KOPT-K1 (cell line): ENCODE measurements at regions not wholly inside any gene's neighbourhood (a gene's known extent, or its start where the extent isn't known, plus 50 kb on each side); places are given as distances from the start of the nearest gene placed in this dataset.
"Not testable (repeated sequence)": the region's sequence is repeated elsewhere in the genome, so short reads cannot be mapped to it uniquely, and the experiment has no call there.

Experiments
- H3K27ac ChIP-seq: fragments of 200-600 bp; sonication (generic); 2 replicates; pipeline ENCODE4 v1.5.1; 2016; ENCODE audit warnings: antibody characterized with exemption, mild to moderate bottlenecking, low read depth, low read length; ENCODE audit not compliant: poor library complexity, severe bottlenecking
- H3K36me3 ChIP-seq: fragments of 200-600 bp; sonication (generic); 2 replicates; pipeline ENCODE4 v1.5.1; 2017; ENCODE audit warnings: antibody characterized with exemption, mild to moderate bottlenecking, low read length, moderate library complexity; ENCODE audit not compliant: insufficient read depth
- H3K9me3 ChIP-seq: fragments of 200-600 bp; sonication (generic); 2 replicates; pipeline ENCODE4 v1.5.1; 2017; ENCODE audit warnings: antibody characterized with exemption, low read length, mild to moderate bottlenecking; ENCODE audit not compliant: insufficient read depth, poor library complexity, severe bottlenecking

- H3K27ac ChIP-seq = no peak overlapping the region
- no peaks in the 10 kb centered on the region for H3K36me3 ChIP-seq
- no peaks in the 10 kb centered on the region for H3K9me3 ChIP-seq
Observed at GRCh38 chrX:42220083-42220482, 296.7 kb upstream of the CASK start.

GRCh38 chrX:42219231-42219630 is 295.9 kb upstream of the CASK start:
- Histone ChIP-seq H3K36me3 (no peaks in the 10 kb centered on the region), H3K27ac (no peak overlapping the region), H3K9me3 (no peaks in the 10 kb centered on the region)

GRCh38 chrX:42195506-42195905 is 272.2 kb upstream of the CASK start:
- Histone ChIP-seq H3K36me3 (no peaks in the 10 kb centered on the region), H3K27ac (no peak overlapping the region)

GRCh38 chrX:42189576-42189975 is 266.2 kb upstream of the CASK start:
- H3K36me3 ChIP-seq = no peaks in the 10 kb centered on the region
- no peaks in the 10 kb centered on the region for H3K9me3 ChIP-seq
- H3K27ac ChIP-seq = no peak overlapping the region

More at GRCh38 chrX:42195506-42195905, 272.2 kb upstream of the CASK start:
- H3K9me3 ChIP-seq = no peaks in the 10 kb centered on the region

DNA sequence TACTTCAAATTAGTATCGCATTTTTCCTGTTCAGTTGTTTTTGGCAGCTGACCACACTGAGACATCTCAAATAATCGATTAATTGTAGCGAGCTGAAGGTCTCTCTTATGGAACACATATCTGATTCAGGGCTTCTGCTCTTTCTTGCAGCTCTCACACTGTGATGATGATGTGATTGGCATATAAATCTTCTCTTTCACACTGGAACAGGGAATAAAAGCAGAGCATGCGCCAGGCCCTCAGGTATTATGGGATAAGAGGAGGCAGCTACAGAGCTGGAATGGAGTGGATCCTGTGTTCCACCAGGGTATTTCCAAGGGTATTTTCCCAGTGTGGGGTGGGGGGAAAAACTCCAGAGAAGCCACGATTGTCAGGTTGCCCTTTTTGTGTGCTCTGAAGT is 265.4 kb upstream of the CASK start:
- H3K27ac ChIP-seq = no peak overlapping the region
- no peaks in the 10 kb centered on the region for H3K9me3 ChIP-seq
- no peaks in the 10 kb centered on the region for H3K36me3 ChIP-seq

DNA sequence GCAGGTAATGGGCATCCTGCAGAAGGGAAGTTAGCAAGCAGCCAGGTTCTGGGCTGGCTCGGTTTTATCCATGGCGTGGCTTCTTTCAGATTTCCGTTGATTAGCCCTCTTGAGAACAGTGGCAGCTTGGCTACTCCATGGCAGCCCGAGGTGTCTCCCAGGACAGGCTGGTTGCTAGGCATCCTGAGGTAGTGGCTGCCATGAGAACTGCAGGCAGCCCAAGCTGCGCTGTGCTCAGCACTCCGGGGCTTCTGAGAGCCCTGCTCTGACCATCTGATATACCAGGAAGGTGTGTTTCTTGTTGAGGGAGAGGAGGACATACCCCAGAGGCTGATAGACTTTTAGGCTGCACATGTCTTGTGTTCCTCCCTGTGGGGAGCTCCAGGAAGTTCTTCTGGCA is 253.4 kb upstream of the CASK start:
- H3K36me3 ChIP-seq = no peaks in the 10 kb centered on the region

DNA sequence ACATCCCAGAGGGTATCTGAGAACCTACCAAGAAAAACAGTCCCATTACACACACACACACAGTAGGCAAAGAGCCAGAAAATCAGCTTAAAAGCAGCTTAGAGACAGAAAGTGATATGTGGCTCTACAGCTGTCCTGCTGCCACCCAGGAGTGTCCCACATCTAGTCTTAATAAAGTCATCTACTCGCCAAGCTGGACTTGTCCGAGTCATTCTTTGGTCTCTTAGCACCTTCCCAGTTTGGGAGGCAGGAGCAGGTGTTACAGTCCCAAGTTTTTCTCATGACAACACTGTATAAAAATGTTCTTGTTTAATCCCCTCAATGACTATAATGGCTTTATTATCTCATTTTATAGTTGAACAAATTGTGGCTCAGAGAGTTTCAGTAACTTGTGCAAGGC is 252.5 kb upstream of the CASK start:
- Histone ChIP-seq H3K27ac (no peak overlapping the region), H3K9me3 (no peaks in the 10 kb centered on the region), H3K36me3 (no peaks in the 10 kb centered on the region)

More for the DNA sequence above, 253.4 kb upstream of the CASK start:
- Histone ChIP-seq H3K9me3 (no peaks in the 10 kb centered on the region), H3K27ac (no peak overlapping the region)

DNA sequence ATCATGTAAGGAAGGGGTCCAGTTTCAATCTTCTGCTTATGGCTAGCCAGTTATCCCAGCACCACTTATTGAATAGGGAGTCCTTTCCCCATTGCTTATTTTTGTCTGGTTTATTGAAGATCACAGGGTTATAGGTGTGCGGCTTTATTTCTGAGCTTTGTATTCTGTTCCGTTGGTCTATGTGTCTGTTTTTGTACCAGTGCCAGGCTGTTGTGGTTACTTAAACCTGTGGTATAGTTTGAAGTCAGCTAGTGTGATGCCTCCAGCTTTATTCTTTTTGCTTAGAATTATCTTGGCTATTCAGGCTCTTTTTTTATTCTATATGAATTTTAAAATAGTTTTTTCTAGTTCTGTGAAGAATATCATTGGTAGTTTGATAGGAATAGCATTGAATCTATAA is 234.6 kb upstream of the CASK start:
- not testable (repeated sequence) for H3K27ac ChIP-seq, H3K36me3 ChIP-seq
- H3K9me3 ChIP-seq = peaks cover 10% of the 10 kb centered on the region

DNA sequence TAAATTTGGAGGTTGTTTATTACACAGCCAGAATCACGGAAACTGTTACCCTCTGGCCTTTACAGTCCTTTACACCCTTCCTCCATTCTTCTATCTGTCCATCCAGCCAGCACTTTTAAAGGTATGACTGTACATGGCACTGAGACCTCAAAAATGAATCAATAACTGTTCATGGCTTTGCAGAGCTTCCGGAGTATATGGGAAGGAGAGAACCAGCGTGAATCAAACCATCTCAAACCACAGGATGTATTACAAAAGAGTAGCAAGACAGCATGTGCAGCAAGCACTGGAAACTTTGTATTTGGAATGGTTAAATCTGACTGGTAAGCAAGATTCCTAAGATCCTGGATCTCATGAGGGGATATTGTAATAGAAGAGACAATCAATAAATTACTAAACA is 228.5 kb upstream of the CASK start:
- Histone ChIP-seq H3K36me3 (no peaks in the 10 kb centered on the region), H3K27ac (no peak overlapping the region), H3K9me3 (no peaks in the 10 kb centered on the region)

- no peak overlapping the region for H3K27ac ChIP-seq
- H3K9me3 ChIP-seq = no peaks in the 10 kb centered on the region
- no peaks in the 10 kb centered on the region for H3K36me3 ChIP-seq
Observed at GRCh38 chrX:42149765-42150164, 226.4 kb upstream of the CASK start.

- Histone ChIP-seq H3K9me3 (no peaks in the 10 kb centered on the region), H3K36me3 (no peaks in the 10 kb centered on the region), H3K27ac (no peak overlapping the region)
Observed at GRCh38 chrX:42149281-42149680, 225.9 kb upstream of the CASK start.

DNA sequence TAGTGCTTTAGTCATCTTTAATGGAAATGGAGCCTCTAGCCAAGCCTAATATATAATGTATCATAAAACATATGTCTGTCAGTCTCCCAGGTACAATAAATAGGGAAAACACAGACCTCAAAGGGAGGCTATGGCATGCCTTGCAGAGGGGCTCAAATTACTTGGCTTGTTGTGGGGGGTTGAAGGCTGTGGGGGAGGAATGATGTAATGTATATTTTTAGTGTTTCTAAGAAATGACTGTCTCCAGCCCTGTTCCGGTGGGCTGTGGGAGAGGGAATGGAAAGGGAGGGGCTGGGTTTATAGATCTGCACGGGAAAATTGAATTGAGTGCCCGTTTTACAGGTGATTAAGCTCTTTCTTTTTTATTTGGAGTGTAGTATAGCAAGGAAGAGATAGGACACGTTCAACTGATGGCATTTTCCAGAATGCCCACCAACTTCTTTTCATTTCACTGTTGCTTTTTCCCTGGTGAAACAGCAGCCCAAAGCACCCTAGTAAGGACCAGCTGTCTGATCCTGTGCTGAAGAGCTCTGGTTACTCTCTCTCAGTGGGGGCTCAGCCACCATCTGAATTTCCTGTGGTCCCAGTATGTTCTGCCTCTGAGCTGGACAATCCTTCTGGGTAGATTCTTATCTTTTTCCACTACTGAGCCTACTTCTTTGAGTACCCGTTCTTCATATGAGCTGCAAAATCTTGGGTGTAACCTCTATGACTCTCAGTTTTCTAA is 220.7 kb upstream of the CASK start:
- H3K36me3 ChIP-seq = no peaks in the 10 kb centered on the region
- no peak overlapping the region for H3K27ac ChIP-seq
- peaks cover 10% of the 10 kb centered on the region for H3K9me3 ChIP-seq

DNA sequence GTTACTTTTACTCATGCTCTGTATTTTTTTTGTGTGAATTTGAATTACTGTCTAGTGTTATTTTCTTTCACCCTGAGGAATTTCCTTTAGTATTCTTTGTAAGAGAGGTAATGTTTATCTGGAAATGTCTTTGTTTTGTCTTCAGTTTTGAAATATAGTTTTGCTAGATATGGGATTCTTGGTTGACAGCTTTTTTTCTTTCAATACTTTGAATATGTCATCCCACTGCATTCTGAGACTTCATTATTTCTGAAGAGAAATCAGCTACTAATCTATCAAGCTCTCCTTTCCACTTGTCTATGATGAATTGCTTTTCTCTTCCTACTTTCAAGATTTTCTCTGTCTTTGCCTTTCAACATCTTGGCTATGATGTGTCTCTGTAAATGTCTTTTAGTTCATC is 217.0 kb upstream of the CASK start:
- H3K9me3 ChIP-seq = peaks cover 29% of the 10 kb centered on the region
- H3K36me3 ChIP-seq = no peaks in the 10 kb centered on the region
- H3K27ac ChIP-seq = no peak overlapping the region

- Histone ChIP-seq H3K27ac (no peak overlapping the region), H3K9me3 (peaks cover 28% of the 10 kb centered on the region), H3K36me3 (no peaks in the 10 kb centered on the region)
Observed at GRCh38 chrX:42135583-42136228, 212.4 kb upstream of the CASK start.

DNA sequence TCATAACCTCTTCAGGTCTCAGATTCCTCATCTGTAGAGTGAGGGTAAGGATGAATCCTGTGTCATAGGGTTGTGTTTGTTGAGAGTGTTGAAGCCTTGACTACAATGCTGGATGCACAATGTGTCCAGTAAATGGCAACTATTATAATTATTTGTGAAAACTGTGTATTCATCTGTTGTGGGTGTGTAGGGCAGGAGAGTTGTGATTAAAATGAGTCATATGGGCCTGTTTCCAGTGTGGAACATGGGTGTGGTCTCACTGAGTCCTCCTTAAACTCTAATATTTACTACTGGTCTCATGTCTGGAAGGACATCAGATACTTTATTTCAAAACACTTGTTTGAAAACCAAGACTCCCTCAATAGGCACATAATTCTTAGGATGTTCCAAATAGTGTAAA is 208.5 kb upstream of the CASK start:
- no peak overlapping the region for H3K27ac ChIP-seq
- peaks cover 6% of the 10 kb centered on the region for H3K9me3 ChIP-seq
- no peaks in the 10 kb centered on the region for H3K36me3 ChIP-seq
